ENCODE measurements at regions not wholly inside any gene's neighbourhood (a gene's known extent, or its start where the extent isn't known, plus 50 kb on each side); places are given as distances from the start of the nearest gene placed in this dataset.

GRCh38 chr3:147758771-147759170, 349.6 kb downstream of the ZIC1 start:
- no peak for TF ChIP-seq ZC3H11A (IDR thresholded peaks at IDR 0.05)
- no peak for TF ChIP-seq RNF2 (IDR thresholded peaks at IDR 0.05; ENCODE audit: borderline replicate concordance, low read depth)
- no peak for TF ChIP-seq CTCF (IDR thresholded peaks at IDR 0.05)
- TF ChIP-seq SMC3 (IDR thresholded peaks at IDR 0.05): no peak
- TF ChIP-seq ESRRA (IDR thresholded peaks at IDR 0.05; ENCODE audit: borderline replicate concordance, low read length): no peak
- no peak for TF ChIP-seq RAD21 (conservative IDR thresholded peaks at IDR 0.05 in 1 of 2, IDR thresholded peaks at IDR 0.05 in 1 of 2)
- no peak for TF ChIP-seq HDAC2 (IDR thresholded peaks at IDR 0.05)
- TF ChIP-seq MYC (IDR thresholded peaks at IDR 0.05; ENCODE audit: borderline replicate concordance, low read length): no peak
